K562 (cell line): ENCODE measurements at regions not wholly inside any gene's neighbourhood (a gene's known extent, or its start where the extent isn't known, plus 50 kb on each side); places are given as distances from the start of the nearest gene placed in this dataset.

Experiments used
- ATAC-seq: fragments of 200-7000 bp; cut with Tn5 transposase; 3 replicates; pipeline ENCODE4 v1.9.1; 2020; ENCODE audit warnings: moderate library complexity
- BruUV-seq: library from RNA; stranded (reverse); fragments of 400-500 nt; replicated peaks from 2 replicates; lab custom pipeline; 2021; lab: Mats Ljungman, UMichigan
- CTCF ChIA-PET: fragments of 300-600 bp; formaldehyde crosslinking; extraction: SDS; loops from one replicate; lab custom pipeline; 2021; ENCODE audit warnings: low intra/inter-chr PET ratio; lab: Yijun Ruan, JAX
- POLR2A ChIA-PET: fragments of 300-600, 350-650 bp; sonication (Branson Sonifier 250); formaldehyde crosslinking; extraction: SDS; loops from one replicate; lab custom pipeline; 2021; ENCODE audit warnings: antibody characterized with exemption, inconsistent platforms; lab: Yijun Ruan, JAX
- DNase-seq, 4 experiments: peaks; one replicate each; pipeline versions ENCODE4 v3.0.0 to v3.0.0-alpha.2; 2011 to 2018; ENCODE audit warnings: low spot score in 3 of 4, mixed read lengths in 3 of 4; ENCODE audit errors: extremely low read depth in 1 of 4
- FAIRE-seq: peaks from 2 replicates; lab custom pipeline; 2011; peaks lifted over from hg19 to GRCh38; lab: Jason Lieb, UNC
- H2AFZ ChIP-seq: 2 replicates; pipeline ENCODE4 v1.6.0; 2011; ENCODE audit warnings: low read depth, low read length, control low read depth, inconsistent platforms
- H3K27ac ChIP-seq: fragments of 200-600 bp; 3 replicates; pipeline ENCODE4 v1.8.0; 2011; ENCODE audit warnings: low read depth, mild to moderate bottlenecking, control low read depth, inconsistent platforms, low read length, moderate library complexity, mixed read lengths; ENCODE audit errors: extremely low read depth
- H3K27me3 ChIP-seq, 2 experiments: fragments of 300-600 bp in 1 of 2; 2 replicates in 1 of 2; 3 replicates in 1 of 2; pipeline versions ENCODE4 v1.6.0 to v1.8.0; 2011; ENCODE audit warnings: inconsistent platforms in 2 of 2, low read length in 2 of 2, mild to moderate bottlenecking in 1 of 2, mixed read lengths in 1 of 2, moderate library complexity in 1 of 2; ENCODE audit not compliant: control insufficient read depth in 2 of 2, insufficient read depth in 2 of 2
- H3K36me3 ChIP-seq: fragments of 300-600 bp; 3 replicates; pipeline ENCODE4 v1.8.0; 2011; ENCODE audit warnings: mild to moderate bottlenecking, low read length, inconsistent platforms; ENCODE audit not compliant: control insufficient read depth, insufficient read depth
- H3K4me1 ChIP-seq, 2 experiments: fragments of 200-600 bp in 1 of 2; replicated peaks in 1 of 2; 2 replicates in 1 of 2; 3 replicates in 1 of 2; pipeline versions ENCODE4 v1.5.1 to v1.8.0; 2011; ENCODE audit warnings: inconsistent platforms in 2 of 2, low read length in 2 of 2, mild to moderate bottlenecking in 1 of 2, mixed read lengths in 1 of 2, moderate library complexity in 1 of 2; ENCODE audit not compliant: control insufficient read depth in 2 of 2, insufficient read depth in 2 of 2
- H3K4me2 ChIP-seq: 2 replicates; pipeline ENCODE4 v1.6.1; 2011; ENCODE audit warnings: low read length, control low read depth, inconsistent platforms, mixed read lengths; ENCODE audit not compliant: insufficient read depth
- H3K4me3 ChIP-seq: fragments of 200-600 bp; sonication (generic), shearing (Covaris generic); 2 replicates; pipeline ENCODE4 v1.5.1; 2016; ENCODE audit warnings: control low read depth, inconsistent platforms
- H3K79me2 ChIP-seq: fragments of 200-600 bp; 3 replicates; pipeline ENCODE4 v1.8.0; 2011; ENCODE audit warnings: low read length, inconsistent platforms; ENCODE audit not compliant: control insufficient read depth, insufficient read depth
- H3K9ac ChIP-seq, 2 experiments: 2 replicates each; pipeline versions ENCODE4 v1.6.0 to v1.6.1; 2011; ENCODE audit warnings: low read depth in 2 of 2, low read length in 2 of 2, control low read depth in 1 of 2, inconsistent platforms in 1 of 2, mild to moderate bottlenecking in 1 of 2, mixed read lengths in 1 of 2; ENCODE audit not compliant: insufficient read depth in 1 of 2
- H3K9me1 ChIP-seq: one replicate; pipeline ENCODE4 v1.6.0; 2011; ENCODE audit warnings: inconsistent platforms, mild to moderate bottlenecking, low read length, moderate library complexity; ENCODE audit not compliant: control insufficient read depth, insufficient read depth
- H3K9me3 ChIP-seq: replicated peaks from 2 replicates; pipeline ENCODE4 v1.5.1; 2011; ENCODE audit warnings: low read depth, low read length, inconsistent platforms; ENCODE audit not compliant: control insufficient read depth, insufficient read depth
- H4K20me1 ChIP-seq: replicated peaks from 2 replicates; pipeline ENCODE4 v1.6.1; 2011; ENCODE audit warnings: low read length, inconsistent platforms, mixed read lengths; ENCODE audit not compliant: control insufficient read depth, insufficient read depth
- ARID4B ChIP-seq: sonication (generic); formaldehyde crosslinking; IDR thresholded peaks from 2 replicates; pipeline ENCODE4 v1.8.0; 2022; ENCODE audit warnings: mild to moderate bottlenecking, missing genetic modification reagents
- CLOCK ChIP-seq: fragments of 250-450 bp; sonication (Bioruptor Pico); IDR thresholded peaks from 2 replicates; pipeline ENCODE4 v1.4.0; 2020; ENCODE audit warnings: mild to moderate bottlenecking, moderate library complexity, borderline replicate concordance
- GATAD2A ChIP-seq: fragments of 450-650 bp; IDR thresholded peaks from 2 replicates; pipeline ENCODE4 v1.6.1; 2017
- GTF2A2 ChIP-seq: IDR thresholded peaks from 2 replicates; pipeline ENCODE4 v1.6.1; 2016; ENCODE audit warnings: mild to moderate bottlenecking, missing genetic modification characterization, missing compliant biosample characterization
- MTA3 ChIP-seq: fragments of 450-650 bp; formaldehyde crosslinking; IDR thresholded peaks from 2 replicates; pipeline ENCODE4 v1.6.1; 2017; ENCODE audit warnings: mild to moderate bottlenecking, borderline replicate concordance
- NCOR1 ChIP-seq: fragments of 450-650 bp; IDR thresholded peaks from 2 replicates; pipeline ENCODE4 v1.6.1; 2016; ENCODE audit warnings: mild to moderate bottlenecking, moderate library complexity
- PYGO2 ChIP-seq: fragments of 450-650 bp; IDR thresholded peaks from 2 replicates; pipeline ENCODE4 v1.6.1; 2016; ENCODE audit warnings: mild to moderate bottlenecking, missing genetic modification characterization, moderate library complexity, missing compliant biosample characterization
- SOX6 ChIP-seq: fragments of 450-650 bp; IDR thresholded peaks from 2 replicates; pipeline ENCODE4 v1.6.1; 2014; ENCODE audit warnings: mild to moderate bottlenecking
- XRCC4 ChIP-seq: IDR thresholded peaks from one replicate; pipeline ENCODE4 v1.6.1; 2011; ENCODE audit not compliant: insufficient read depth, insufficient read length; ENCODE audit errors: extremely low read depth
- ZNF41 ChIP-seq: fragments of 250-450 bp; sonication (Bioruptor Pico); conservative IDR thresholded peaks from 2 replicates; pipeline ENCODE4 v1.4.0; 2020; ENCODE audit warnings: mild to moderate bottlenecking
- ZNF518B ChIP-seq: fragments of 250-450 bp; sonication (Bioruptor Pico); IDR thresholded peaks from 2 replicates; pipeline ENCODE4 v1.5.0; 2021; ENCODE audit warnings: mild to moderate bottlenecking, moderate library complexity
- ZNF551 ChIP-seq: fragments of 250-450 bp; sonication (Bioruptor Pico); IDR thresholded peaks from 2 replicates; pipeline ENCODE4 v1.5.0; 2021; ENCODE audit warnings: mild to moderate bottlenecking, moderate library complexity
- ZNF561 ChIP-seq: fragments of 450-650 bp; formaldehyde crosslinking; conservative IDR thresholded peaks from 2 replicates; pipeline ENCODE4 v1.4.0; 2020; ENCODE audit warnings: mild to moderate bottlenecking, moderate library complexity
- ZNF764 ChIP-seq: fragments of 250-450 bp; sonication (Bioruptor Pico); IDR thresholded peaks from 2 replicates; pipeline ENCODE4 v1.4.0; 2020; ENCODE audit warnings: low read depth, mild to moderate bottlenecking, moderate library complexity
- ZSCAN29 ChIP-seq: fragments of 450-650 bp; IDR thresholded peaks from 2 replicates; pipeline ENCODE4 v1.6.1; 2017
- WGBS: fragments of 100-300 bp; shearing (Covaris generic); methylation state at CpG from one replicate; pipeline ENCODE4 v1.1.6; 2016; ENCODE audit warnings: low coverage, mixed read lengths; ENCODE audit not compliant: insufficient coverage; ENCODE audit errors: missing lambda C conversion rate; 5-methylcytosine and 5-hydroxymethylcytosine counted together
- in situ Hi-C: fragments of 300-500 bp; cut with MboI; formaldehyde crosslinking; loops from 4 replicates; pipeline ENCODE4 v1.15.0; 2018; ENCODE audit warnings: inconsistent platforms, mixed read lengths
- intact Hi-C: fragments of 100-400 bp; cut with micrococcal nuclease; formaldehyde crosslinking; loops from 2 replicates; pipeline ENCODE4 v1.14.2; 2022

GRCh38 chr12:126935435-126935834, 1331.5 kb upstream of the TMEM132C start:
- no peak overlapping the region for H3K27ac ChIP-seq
- H3K4me3 ChIP-seq, result no peak overlapping the region
- no peaks in the 10 kb centered on the region for H3K9me3 ChIP-seq
- H3K79me2 ChIP-seq, result no peaks in the 10 kb centered on the region
- H3K4me1 ChIP-seq, result peaks cover 4 to 6% of the 10 kb centered on the region in 2 experiments; a peak in 2 of 5 replicates
- FAIRE-seq (no peak), ATAC-seq (no peak), DNase-seq (no peak)
- H3K36me3 ChIP-seq, result no peaks in the 10 kb centered on the region
- no peak overlapping the region for H2AFZ ChIP-seq
- in situ Hi-C loops (no loop called here), intact Hi-C loops (no loop called here)
- no peaks in the 10 kb centered on the region for H3K9me1 ChIP-seq
- H4K20me1 ChIP-seq, result no peaks in the 10 kb centered on the region
- WGBS, result 40% methylated on average over 4 of the region's 4 CpGs
- H3K27me3 ChIP-seq, result no peaks in the 10 kb centered on the region
- H3K9ac ChIP-seq, result no peak overlapping the region
- POLR2A ChIA-PET, result no interaction called here
- no TSS peak for BruUV-seq
- CTCF ChIA-PET, result no interaction called here
- H3K4me2 ChIP-seq, result no peak overlapping the region
- no peak for TF ChIP-seq ZNF518B
- no peak for TF ChIP-seq ZNF41 (CRISPR knock-in tag)
- no peak for TF ChIP-seq ARID4B (CRISPR knock-in tag)
- TF ChIP-seq NCOR1, result no peak
- no peak for TF ChIP-seq CLOCK
- no peak for TF ChIP-seq XRCC4
- TF ChIP-seq ZNF551 (CRISPR knock-in tag), result no peak
- no peak for TF ChIP-seq MTA3
- TF ChIP-seq GATAD2A, result no peak
- no peak for TF ChIP-seq ZNF764 (CRISPR knock-in tag)
- no peak for TF ChIP-seq ZNF561 (CRISPR knock-in tag)
- no peak for TF ChIP-seq PYGO2 (tag)
- TF ChIP-seq ZSCAN29, result no peak
- TF ChIP-seq SOX6, result no peak
- TF ChIP-seq GTF2A2 (tag), result no peak
